ENCODE measurements at regions not wholly inside any gene's neighbourhood (a gene's known extent, or its start where the extent isn't known, plus 50 kb on each side); places are given as distances from the start of the nearest gene placed in this dataset.

DNA sequence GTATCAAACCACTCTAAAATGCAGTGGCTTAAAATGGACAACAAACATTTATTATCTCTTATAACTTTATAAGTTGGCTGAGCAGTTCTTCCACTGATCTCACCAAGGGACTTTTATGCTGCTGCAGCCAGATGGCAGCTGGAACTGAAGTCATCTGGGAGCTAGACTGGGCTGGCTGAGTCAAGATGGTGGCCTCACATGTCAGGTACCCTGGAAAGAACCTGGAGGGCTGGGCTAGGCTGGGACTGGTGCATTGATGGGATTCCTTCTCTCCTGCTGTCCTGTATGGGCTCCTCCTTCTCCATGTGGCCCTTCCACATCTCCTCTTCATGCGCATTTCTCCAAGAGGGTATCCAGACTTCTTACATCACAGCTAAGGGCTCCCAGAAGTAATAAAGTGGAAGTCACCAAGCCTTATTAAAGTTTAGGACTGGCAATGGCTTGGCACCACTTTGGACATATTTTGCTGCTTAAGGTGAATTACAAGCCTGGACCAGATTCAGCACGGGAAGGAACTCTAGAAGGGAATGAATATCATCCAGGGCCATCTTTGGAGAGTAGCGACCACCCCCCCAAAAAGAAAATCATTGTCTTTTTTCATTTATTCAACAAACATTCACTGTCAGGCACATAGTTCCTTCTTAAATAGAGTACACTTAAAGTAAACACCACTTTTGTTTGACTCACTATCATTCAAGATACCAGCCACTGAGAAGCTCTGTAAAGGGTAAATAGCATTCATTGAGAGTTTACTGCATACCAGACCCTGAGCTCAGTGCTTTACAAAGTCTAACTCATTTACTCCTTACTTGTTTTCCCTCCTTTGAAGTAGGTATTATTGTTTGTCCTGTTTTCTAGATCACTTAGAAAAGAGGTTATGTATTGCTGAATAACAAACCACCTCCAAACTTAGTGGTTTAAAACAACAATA is 138.0 kb downstream of the ZFP36L2 start:
- TF ChIP-seq, protein P1, sequence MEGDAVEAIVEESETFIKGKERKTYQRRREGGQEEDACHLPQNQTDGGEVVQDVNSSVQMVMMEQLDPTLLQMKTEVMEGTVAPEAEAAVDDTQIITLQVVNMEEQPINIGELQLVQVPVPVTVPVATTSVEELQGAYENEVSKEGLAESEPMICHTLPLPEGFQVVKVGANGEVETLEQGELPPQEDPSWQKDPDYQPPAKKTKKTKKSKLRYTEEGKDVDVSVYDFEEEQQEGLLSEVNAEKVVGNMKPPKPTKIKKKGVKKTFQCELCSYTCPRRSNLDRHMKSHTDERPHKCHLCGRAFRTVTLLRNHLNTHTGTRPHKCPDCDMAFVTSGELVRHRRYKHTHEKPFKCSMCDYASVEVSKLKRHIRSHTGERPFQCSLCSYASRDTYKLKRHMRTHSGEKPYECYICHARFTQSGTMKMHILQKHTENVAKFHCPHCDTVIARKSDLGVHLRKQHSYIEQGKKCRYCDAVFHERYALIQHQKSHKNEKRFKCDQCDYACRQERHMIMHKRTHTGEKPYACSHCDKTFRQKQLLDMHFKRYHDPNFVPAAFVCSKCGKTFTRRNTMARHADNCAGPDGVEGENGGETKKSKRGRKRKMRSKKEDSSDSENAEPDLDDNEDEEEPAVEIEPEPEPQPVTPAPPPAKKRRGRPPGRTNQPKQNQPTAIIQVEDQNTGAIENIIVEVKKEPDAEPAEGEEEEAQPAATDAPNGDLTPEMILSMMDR (IDR thresholded peaks at IDR 0.05; ENCODE audit: poor library complexity) = no peak
- TF ChIP-seq EZH2 (IDR thresholded peaks at IDR 0.05; ENCODE audit: borderline replicate concordance) = no peak
